22Rv1 (cell line): ENCODE measurements at regions not wholly inside any gene's neighbourhood (a gene's known extent, or its start where the extent isn't known, plus 50 kb on each side); places are given as distances from the start of the nearest gene placed in this dataset.

ENCODE experiments used
- H3K27ac ChIP-seq: fragments of 450-650 bp; 2 replicates; pipeline ENCODE4 v1.5.1; 2017
- CTCF ChIP-seq: fragments of 450-650 bp; IDR thresholded peaks from 2 replicates; pipeline ENCODE4 v1.5.1; 2017; ENCODE audit warnings: mild to moderate bottlenecking
- ZFX ChIP-seq: fragments of 450-650 bp; IDR thresholded peaks from 2 replicates; pipeline ENCODE4 v1.6.1; 2017; ENCODE audit warnings: antibody characterized with exemption, borderline replicate concordance

GRCh38 chr6:14187406-14187805 is 69.8 kb downstream of the CD83 start:
- H3K27ac ChIP-seq, result no peak overlapping the region
- TF ChIP-seq ZFX (no peak), CTCF (no peak)

GRCh38 chr6:14189074-14189473 is 71.5 kb downstream of the CD83 start:
- H3K27ac ChIP-seq, result no peak overlapping the region
- TF ChIP-seq ZFX, result no peak

- no peak overlapping the region for H3K27ac ChIP-seq
- TF ChIP-seq ZFX, result no peak
- TF ChIP-seq CTCF, result no peak
Observed at GRCh38 chr6:14190191-14190928, 72.8 kb downstream of the CD83 start.

GRCh38 chr6:14190929-14191224 is 73.3 kb downstream of the CD83 start:
- TF ChIP-seq ZFX, result no peak
- no peak for TF ChIP-seq CTCF

GRCh38 chr6:14191761-14192160 is 74.2 kb downstream of the CD83 start:
- no peak overlapping the region for H3K27ac ChIP-seq
- no peak for TF ChIP-seq ZFX
- no peak for TF ChIP-seq CTCF

More at GRCh38 chr6:14190929-14191224, 73.3 kb downstream of the CD83 start:
- no peak overlapping the region for H3K27ac ChIP-seq

- no peak for TF ChIP-seq ZFX
- TF ChIP-seq CTCF, result no peak
- no peak overlapping the region for H3K27ac ChIP-seq
Observed at GRCh38 chr6:14192216-14192788, 74.7 kb downstream of the CD83 start.

GRCh38 chr6:14193524-14193923 is 76.0 kb downstream of the CD83 start:
- no peak overlapping the region for H3K27ac ChIP-seq
- TF ChIP-seq ZFX (no peak), CTCF (no peak)

- H3K27ac ChIP-seq, result no peak overlapping the region
- TF ChIP-seq CTCF (no peak), ZFX (no peak)
Observed at GRCh38 chr6:14194483-14194882, 76.9 kb downstream of the CD83 start.
